ENCODE measurements at regions not wholly inside any gene's neighbourhood (a gene's known extent, or its start where the extent isn't known, plus 50 kb on each side); places are given as distances from the start of the nearest gene placed in this dataset.

DNA sequence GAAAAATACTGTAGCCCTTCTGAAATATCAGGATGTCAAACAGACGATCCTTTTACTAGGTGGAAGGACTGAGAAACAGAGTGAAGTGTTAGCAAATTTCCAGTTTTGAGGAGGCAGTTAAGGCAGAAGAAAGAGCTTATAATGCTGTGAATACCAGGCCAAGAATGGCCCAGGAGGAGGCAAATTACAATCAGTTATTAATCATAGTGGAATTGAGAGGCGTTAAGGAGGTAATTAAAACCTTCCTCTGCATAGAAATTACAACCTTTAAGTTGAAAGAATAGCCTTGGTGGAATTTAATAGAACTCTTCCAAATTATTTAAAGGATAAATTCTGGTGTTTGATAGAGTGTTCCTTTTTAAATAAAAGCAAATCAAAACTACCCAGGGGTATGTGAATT, 590.9 kb upstream of the SEL1L start:
- TF ChIP-seq ZNF174 (tag by site-specific recombination; IDR thresholded peaks at IDR 0.05): no peak
- TF ChIP-seq ZNF274 (IDR thresholded peaks at IDR 0.05; ENCODE audit: low read length): no peak
- no peak for TF ChIP-seq ZNF274 (tag by site-specific recombination; IDR thresholded peaks at IDR 0.05; ENCODE audit: borderline replicate concordance)
- TF ChIP-seq CTCF (tag by site-specific recombination; IDR thresholded peaks at IDR 0.05): no peak
- no peak for TF ChIP-seq ZNF248 (tag by site-specific recombination; IDR thresholded peaks at IDR 0.05)
